ENCODE measurements at regions not wholly inside any gene's neighbourhood (a gene's known extent, or its start where the extent isn't known, plus 50 kb on each side); places are given as distances from the start of the nearest gene placed in this dataset.

GRCh38 chr5:161235569-161235968 is 311.0 kb downstream of the GABRB2 start:
- no peak for TF ChIP-seq CTCF (IDR thresholded peaks at IDR 0.05)
- TF ChIP-seq POLR2AphosphoS5 (IDR thresholded peaks at IDR 0.05), result no peak
- TF ChIP-seq POLR2A (IDR thresholded peaks at IDR 0.05), result no peak
- no peak for TF ChIP-seq EP300 (IDR thresholded peaks at IDR 0.05)

Data from upper lobe of left lung (tissue), 4 donors.